PC-9 (cell line): ENCODE measurements at regions not wholly inside any gene's neighbourhood (a gene's known extent, or its start where the extent isn't known, plus 50 kb on each side); places are given as distances from the start of the nearest gene placed in this dataset.

Source experiments
- EZH2 ChIP-seq: fragments of 200-600 bp; sonication (generic); IDR thresholded peaks from 2 replicates; pipeline ENCODE4 v1.8.0; 2017; ENCODE audit warnings: antibody characterized with exemption, low read depth
- TF ChIP-seq, protein P1 (sequence below): fragments of 200-600 bp; sonication (generic); conservative IDR thresholded peaks from 2 replicates; pipeline ENCODE4 v1.6.1; 2017; ENCODE audit warnings: mixed run types, antibody characterized with exemption, mild to moderate bottlenecking, moderate library complexity

DNA sequence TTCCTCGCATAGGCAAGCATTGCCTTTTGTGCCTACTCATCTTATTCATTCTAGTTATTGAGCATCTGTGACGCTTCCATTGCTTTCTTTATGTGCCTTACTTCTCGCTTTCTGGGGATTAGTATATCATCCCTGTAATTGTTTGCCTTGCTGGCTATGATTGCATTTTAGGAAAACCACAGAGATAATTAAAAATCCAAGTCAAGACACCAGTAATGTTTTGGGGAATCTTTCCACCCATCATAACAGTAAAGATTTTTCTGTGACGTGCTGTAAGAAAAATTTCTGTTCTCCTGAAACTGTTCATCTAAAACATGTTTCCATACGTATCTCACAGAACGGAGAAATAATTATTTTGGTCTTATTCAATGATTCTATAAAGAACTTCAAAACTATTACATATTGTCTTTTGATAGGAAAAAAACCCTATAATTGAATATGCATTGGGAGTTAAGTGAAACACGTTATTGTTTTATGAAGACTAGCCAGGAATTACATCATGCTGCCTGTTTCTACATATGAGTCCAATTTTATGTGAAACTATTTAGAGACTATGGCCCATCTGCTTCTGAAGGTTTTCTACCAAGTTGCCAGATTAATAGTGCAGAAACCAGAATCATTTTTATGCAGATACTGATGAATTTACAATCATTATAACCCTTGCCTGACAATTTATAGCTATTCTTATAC is 133.7 kb upstream of the FIBIN start:
- TF ChIP-seq, protein P1, sequence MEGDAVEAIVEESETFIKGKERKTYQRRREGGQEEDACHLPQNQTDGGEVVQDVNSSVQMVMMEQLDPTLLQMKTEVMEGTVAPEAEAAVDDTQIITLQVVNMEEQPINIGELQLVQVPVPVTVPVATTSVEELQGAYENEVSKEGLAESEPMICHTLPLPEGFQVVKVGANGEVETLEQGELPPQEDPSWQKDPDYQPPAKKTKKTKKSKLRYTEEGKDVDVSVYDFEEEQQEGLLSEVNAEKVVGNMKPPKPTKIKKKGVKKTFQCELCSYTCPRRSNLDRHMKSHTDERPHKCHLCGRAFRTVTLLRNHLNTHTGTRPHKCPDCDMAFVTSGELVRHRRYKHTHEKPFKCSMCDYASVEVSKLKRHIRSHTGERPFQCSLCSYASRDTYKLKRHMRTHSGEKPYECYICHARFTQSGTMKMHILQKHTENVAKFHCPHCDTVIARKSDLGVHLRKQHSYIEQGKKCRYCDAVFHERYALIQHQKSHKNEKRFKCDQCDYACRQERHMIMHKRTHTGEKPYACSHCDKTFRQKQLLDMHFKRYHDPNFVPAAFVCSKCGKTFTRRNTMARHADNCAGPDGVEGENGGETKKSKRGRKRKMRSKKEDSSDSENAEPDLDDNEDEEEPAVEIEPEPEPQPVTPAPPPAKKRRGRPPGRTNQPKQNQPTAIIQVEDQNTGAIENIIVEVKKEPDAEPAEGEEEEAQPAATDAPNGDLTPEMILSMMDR: no peak
- TF ChIP-seq EZH2: no peak
